H9 (cell line): ENCODE measurements at regions not wholly inside any gene's neighbourhood (a gene's known extent, or its start where the extent isn't known, plus 50 kb on each side); places are given as distances from the start of the nearest gene placed in this dataset.

Experiments
- DNase-seq: peaks from one replicate; pipeline ENCODE4 v3.0.0-alpha.2; 2017
- H2AFZ ChIP-seq: one replicate; pipeline ENCODE4 v1.6.1; 2013; ENCODE audit warnings: mild to moderate bottlenecking, low read length, control low read depth, moderate library complexity
- H2AK5ac ChIP-seq: 2 replicates; pipeline ENCODE4 v1.6.1; 2013; ENCODE audit warnings: low read length, control low read depth, mixed read lengths; ENCODE audit not compliant: insufficient read length
- H2BK120ac ChIP-seq: one replicate; pipeline ENCODE4 v1.6.1; 2013; ENCODE audit warnings: low read depth, mild to moderate bottlenecking, low read length, control low read depth, inconsistent platforms; ENCODE audit not compliant: poor library complexity, severe bottlenecking
- H2BK12ac ChIP-seq: 2 replicates; pipeline ENCODE4 v1.6.1; 2013; ENCODE audit warnings: low read length, control low read depth, mixed read lengths, low read depth; ENCODE audit not compliant: insufficient read length
- H2BK15ac ChIP-seq: 2 replicates; pipeline ENCODE4 v1.6.1; 2013; ENCODE audit warnings: low read depth, low read length, control low read depth
- H2BK20ac ChIP-seq: one replicate; pipeline ENCODE4 v1.6.1; 2013; ENCODE audit warnings: low read depth, mild to moderate bottlenecking, low read length, control low read depth, inconsistent platforms; ENCODE audit not compliant: poor library complexity, severe bottlenecking
- H2BK5ac ChIP-seq: 2 replicates; pipeline ENCODE4 v1.6.1; 2013; ENCODE audit warnings: low read length, control low read depth, mixed read lengths; ENCODE audit not compliant: insufficient read length
- H3K14ac ChIP-seq: 2 replicates; pipeline ENCODE4 v1.6.1; 2013; ENCODE audit warnings: low read length, control low read depth; ENCODE audit not compliant: insufficient read depth
- H3K18ac ChIP-seq: 2 replicates; pipeline ENCODE4 v1.6.1; 2013; ENCODE audit warnings: low read depth, mild to moderate bottlenecking, mixed read lengths, low read length, control low read depth; ENCODE audit not compliant: insufficient read length
- H3K23ac ChIP-seq: 2 replicates; pipeline ENCODE4 v1.6.1; 2013; ENCODE audit warnings: low read length, control low read depth, mixed read lengths, low read depth; ENCODE audit not compliant: insufficient read length
- H3K23me2 ChIP-seq: 2 replicates; pipeline ENCODE4 v1.6.1; 2013; ENCODE audit warnings: low read depth, mild to moderate bottlenecking, mixed read lengths, low read length, control low read depth; ENCODE audit not compliant: insufficient read length, poor library complexity, severe bottlenecking
- H3K27ac ChIP-seq: 2 replicates; pipeline ENCODE4 v1.5.1; 2013; ENCODE audit warnings: low read length, control low read depth, mixed read lengths, low read depth; ENCODE audit not compliant: insufficient read length
- H3K27me3 ChIP-seq: 2 replicates; pipeline ENCODE4 v1.6.1; 2013; ENCODE audit warnings: low read length, control low read depth, inconsistent platforms; ENCODE audit not compliant: insufficient read depth
- H3K4ac ChIP-seq: 2 replicates; pipeline ENCODE4 v1.6.1; 2013; ENCODE audit warnings: low read depth, mild to moderate bottlenecking, control low read depth, inconsistent platforms, low read length, moderate library complexity
- H3K4me1 ChIP-seq: 2 replicates; pipeline ENCODE4 v1.6.1; 2013; ENCODE audit warnings: low read length, control low read depth, inconsistent platforms; ENCODE audit not compliant: insufficient read depth
- H3K4me2 ChIP-seq: 2 replicates; pipeline ENCODE4 v1.6.1; 2013; ENCODE audit warnings: low read length, control low read depth, mixed read lengths; ENCODE audit not compliant: insufficient read length, insufficient read depth
- H3K56ac ChIP-seq: 2 replicates; pipeline ENCODE4 v1.6.1; 2013; ENCODE audit warnings: low read depth, mild to moderate bottlenecking, mixed read lengths, low read length, control low read depth; ENCODE audit not compliant: insufficient read length
- H3K79me1 ChIP-seq: 2 replicates; pipeline ENCODE4 v1.6.1; 2013; ENCODE audit warnings: low read depth, mild to moderate bottlenecking, moderate library complexity, low read length, control low read depth, inconsistent platforms; ENCODE audit not compliant: insufficient read depth, poor library complexity, severe bottlenecking
- H3K79me2 ChIP-seq: 2 replicates; pipeline ENCODE4 v1.6.1; 2013; ENCODE audit warnings: low read length, control low read depth, inconsistent platforms; ENCODE audit not compliant: insufficient read depth
- H3K9ac ChIP-seq: 2 replicates; pipeline ENCODE4 v1.6.1; 2013; ENCODE audit warnings: low read length, control low read depth, mixed read lengths; ENCODE audit not compliant: insufficient read length; ENCODE audit errors: extremely low read depth
- H3K9me3 ChIP-seq: one replicate; pipeline ENCODE4 v1.6.1; 2013; ENCODE audit warnings: low read depth, low read length, inconsistent platforms; ENCODE audit not compliant: control insufficient read depth
- H3T11ph ChIP-seq: one replicate; pipeline ENCODE4 v1.6.1; 2013; ENCODE audit warnings: mild to moderate bottlenecking, low read length, control low read depth, inconsistent platforms
- H4K20me1 ChIP-seq: one replicate; pipeline ENCODE4 v1.6.1; 2013; ENCODE audit not compliant: control insufficient read depth, insufficient read length, insufficient read depth
- H4K5ac ChIP-seq: 2 replicates; pipeline ENCODE4 v1.6.1; 2013; ENCODE audit warnings: low read depth, mild to moderate bottlenecking, mixed read lengths, low read length, control low read depth; ENCODE audit not compliant: insufficient read length
- H4K8ac ChIP-seq: replicated peaks from 2 replicates; pipeline ENCODE4 v1.6.1; 2013; ENCODE audit warnings: low read length, control low read depth, mixed read lengths, low read depth; ENCODE audit not compliant: insufficient read length
- H4K91ac ChIP-seq: 2 replicates; pipeline ENCODE4 v1.6.1; 2013; ENCODE audit warnings: low read depth, mild to moderate bottlenecking, moderate library complexity, mixed read lengths, low read length, control low read depth; ENCODE audit not compliant: insufficient read length
- H3K27ac Mint-ChIP-seq, 3 experiments: 2 replicates in 2 of 3; 3 replicates in 1 of 3; pipeline ENCODE4 v1.8.0; 2020 to 2021; ENCODE audit warnings: mixed read lengths in 3 of 3, mild to moderate bottlenecking in 1 of 3, moderate library complexity in 1 of 3
- H3K27me3 Mint-ChIP-seq: 2 replicates; pipeline ENCODE4 v1.8.0; 2021; ENCODE audit warnings: low read depth, mild to moderate bottlenecking, moderate library complexity, mixed read lengths
- H3K36me3 Mint-ChIP-seq, 3 experiments: 2 replicates in 2 of 3; 3 replicates in 1 of 3; pipeline ENCODE4 v1.8.0; 2020 to 2021; ENCODE audit warnings: low read depth in 3 of 3, mixed read lengths in 3 of 3; ENCODE audit not compliant: insufficient read depth in 1 of 3
- H3K4me1 Mint-ChIP-seq, 2 experiments: 2 replicates each; pipeline ENCODE4 v1.8.0; 2020; ENCODE audit warnings: mixed read lengths in 2 of 2
- H3K4me3 Mint-ChIP-seq, 2 experiments: 2 replicates in 1 of 2; 3 replicates in 1 of 2; pipeline ENCODE4 v1.8.0; 2020 to 2021; ENCODE audit warnings: mild to moderate bottlenecking in 2 of 2, mixed read lengths in 2 of 2, moderate library complexity in 1 of 2
- H3K9me3 Mint-ChIP-seq, 2 experiments: 2 replicates in 1 of 2; 3 replicates in 1 of 2; pipeline ENCODE4 v1.8.0; 2020; ENCODE audit warnings: mild to moderate bottlenecking in 2 of 2, mixed read lengths in 2 of 2, moderate library complexity in 1 of 2
- CTCF ChIP-seq: fragments of 200-600 bp; sonication (generic); conservative IDR thresholded peaks from 3 replicates; pipeline ENCODE4 v1.8.0; 2021; ENCODE audit warnings: antibody characterized with exemption, mild to moderate bottlenecking
- WGBS: extraction: QIAGEN DNeasy Blood & Tissue Kit; methylation state at CpG from one replicate; pipeline ENCODE4 v1.1.7; 2013; ENCODE audit warnings: missing lambda C conversion rate, low lambda C conversion rate, mixed read lengths; ENCODE audit not compliant: insufficient read length; ENCODE audit errors: extremely low coverage; 5-methylcytosine and 5-hydroxymethylcytosine counted together

- H3K56ac ChIP-seq, result no peak overlapping the region
- H3K4me2 ChIP-seq, result no peak overlapping the region
- no peak overlapping the region for H3K27ac Mint-ChIP-seq
- no peak overlapping the region for H2BK5ac ChIP-seq
- H2AFZ ChIP-seq, result no peak overlapping the region
- no peak for DNase-seq
- H3K27me3 ChIP-seq, result no peaks in the 10 kb centered on the region
- H4K8ac ChIP-seq, result no peak overlapping the region
- no peaks in the 10 kb centered on the region for H3K79me2 ChIP-seq
- no peak overlapping the region for H4K5ac ChIP-seq
- no peak overlapping the region for H2BK12ac ChIP-seq
- H3K4me1 ChIP-seq, result no peaks in the 10 kb centered on the region; the same call in 1 of the 2 replicates
- no peak overlapping the region for H3K27ac ChIP-seq
- H3K23ac ChIP-seq, result no peak overlapping the region
- no CpG with 5 or more reads among the region's 2 CpGs for WGBS
- H3K4me3 Mint-ChIP-seq, result no peak overlapping the region
- H3K23me2 ChIP-seq, result no peaks in the 10 kb centered on the region
- no peaks in the 10 kb centered on the region for H3K9me3 ChIP-seq
- H4K20me1 ChIP-seq, result no peaks in the 10 kb centered on the region
- no peaks in the 10 kb centered on the region for H3K36me3 Mint-ChIP-seq
- no peak overlapping the region for H2BK20ac ChIP-seq
- H3K4ac ChIP-seq, result no peak overlapping the region
- H2AK5ac ChIP-seq, result no peak overlapping the region
- no peak overlapping the region for H3T11ph ChIP-seq
- TF ChIP-seq CTCF, result no peak
- H4K91ac ChIP-seq, result no peak overlapping the region
- no peaks in the 10 kb centered on the region for H3K27me3 Mint-ChIP-seq
- H3K4me1 Mint-ChIP-seq, result no peaks in the 10 kb centered on the region
- no peak overlapping the region for H3K14ac ChIP-seq
- H3K9ac ChIP-seq, result no peak overlapping the region
- H2BK120ac ChIP-seq, result no peak overlapping the region
- H3K9me3 Mint-ChIP-seq, result no peaks in the 10 kb centered on the region
- H2BK15ac ChIP-seq, result no peak overlapping the region
- H3K18ac ChIP-seq, result no peak overlapping the region
- no peaks in the 10 kb centered on the region for H3K79me1 ChIP-seq
These were observed 167.8 kb upstream of the PPP3CA start for GRCh38 chr4:101515099-101515498.
